ENCODE measurements at regions not wholly inside any gene's neighbourhood (a gene's known extent, or its start where the extent isn't known, plus 50 kb on each side); places are given as distances from the start of the nearest gene placed in this dataset.
"Not testable (repeated sequence)": the region's sequence is repeated elsewhere in the genome, so short reads cannot be mapped to it uniquely, and the experiment has no call there.

- no peak for DNase-seq (ENCODE audit: low read depth in 3 of 3)
These were observed 710.4 kb downstream of the SLC4A3 start for GRCh38 chr2:220337611-220338440.

GRCh38 chr2:220341014-220341413 is 713.6 kb downstream of the SLC4A3 start:
- no peak for DNase-seq (ENCODE audit: low read depth in 3 of 3)

GRCh38 chr2:220346919-220347318 is 719.5 kb downstream of the SLC4A3 start:
- no peak for DNase-seq (ENCODE audit: low read depth in 3 of 3)

GRCh38 chr2:220347626-220348025 is 720.2 kb downstream of the SLC4A3 start:
- DNase-seq (ENCODE audit: low read depth in 3 of 3): no peak

- DNase-seq (ENCODE audit: low read depth in 3 of 3): no peak
These were observed 720.8 kb downstream of the SLC4A3 start for GRCh38 chr2:220348206-220348605.

- DNase-seq (ENCODE audit: low read depth in 3 of 3): no peak
These were observed 726.5 kb downstream of the SLC4A3 start for GRCh38 chr2:220353897-220354296.

- no peak for DNase-seq (ENCODE audit: low read depth in 3 of 3)
These were observed 728.6 kb downstream of the SLC4A3 start for GRCh38 chr2:220356076-220356475.

GRCh38 chr2:220365023-220365422 is 737.6 kb downstream of the SLC4A3 start:
- no peak for DNase-seq (ENCODE audit: low read depth in 3 of 3)

- DNase-seq (ENCODE audit: low read depth in 3 of 3): no peak
These were observed 739.3 kb downstream of the SLC4A3 start for GRCh38 chr2:220366765-220367164.

- no peak for DNase-seq (ENCODE audit: low read depth in 3 of 3)
These were observed 743.3 kb downstream of the SLC4A3 start for GRCh38 chr2:220370764-220371163.

- DNase-seq (ENCODE audit: low read depth in 3 of 3): no peak
These were observed 743.8 kb downstream of the SLC4A3 start for GRCh38 chr2:220371211-220371610.

- no peak for DNase-seq (ENCODE audit: low read depth in 3 of 3)
These were observed 746.4 kb downstream of the SLC4A3 start for GRCh38 chr2:220373878-220374277.

- no peak for DNase-seq (ENCODE audit: low read depth in 3 of 3)
These were observed 746.9 kb downstream of the SLC4A3 start for GRCh38 chr2:220374282-220374681.

GRCh38 chr2:220377482-220378155 is 750.2 kb downstream of the SLC4A3 start:
- DNase-seq (ENCODE audit: low read depth in 3 of 3): no peak

- DNase-seq (ENCODE audit: low read depth in 3 of 3): not testable (repeated sequence)
These were observed 760.3 kb downstream of the SLC4A3 start for GRCh38 chr2:220387758-220388157.

GRCh38 chr2:220393711-220394110 is 766.3 kb downstream of the SLC4A3 start:
- DNase-seq (ENCODE audit: low read depth in 3 of 3): no peak

- no peak for DNase-seq (ENCODE audit: low read depth in 3 of 3)
These were observed 767.0 kb downstream of the SLC4A3 start for GRCh38 chr2:220394433-220394832.

- no peak for DNase-seq (ENCODE audit: low read depth in 3 of 3)
These were observed 768.9 kb downstream of the SLC4A3 start for GRCh38 chr2:220396287-220396686.

GRCh38 chr2:220410296-220410695 is 782.9 kb downstream of the SLC4A3 start:
- DNase-seq (ENCODE audit: low read depth in 3 of 3): no peak

GRCh38 chr2:220417503-220417902 is 790.1 kb downstream of the SLC4A3 start:
- no peak for DNase-seq (ENCODE audit: low read depth in 3 of 3)

GRCh38 chr2:220419647-220420046 is 792.2 kb downstream of the SLC4A3 start:
- DNase-seq (ENCODE audit: low read depth in 3 of 3): no peak

GRCh38 chr2:220420820-220421219 is 793.4 kb downstream of the SLC4A3 start:
- no peak for DNase-seq (ENCODE audit: low read depth in 3 of 3)

- no peak for DNase-seq (ENCODE audit: low read depth in 3 of 3)
These were observed 795.2 kb downstream of the SLC4A3 start for GRCh38 chr2:220422676-220423075.

Data from stimulated activated CD4-positive, alpha-beta T cell treated with anti-CD3 and anti-CD28 coated beads, TNF-alpha, amount 100 ng/mL, for 24 hours (primary cell).